Stimulated activated CD8-positive, alpha-beta memory T cell treated with anti-CD3 and anti-CD28 coated beads, Interleukin-4, amount 100 ng/mL, for 24 hours (primary cell): ENCODE measurements at regions not wholly inside any gene's neighbourhood (a gene's known extent, or its start where the extent isn't known, plus 50 kb on each side); places are given as distances from the start of the nearest gene placed in this dataset.
"Not testable (repeated sequence)": the region's sequence is repeated elsewhere in the genome, so short reads cannot be mapped to it uniquely, and the experiment has no call there.

Experiments used
- DNase-seq: peaks from one replicate; pipeline ENCODE4 v3.0.0-alpha.2; 2020; ENCODE audit warnings: low read depth

GRCh38 chr16:86277221-86277620 is 233.1 kb upstream of the FOXF1 start:
- DNase-seq = no peak

- not testable (repeated sequence) for DNase-seq
Observed at GRCh38 chr16:86277859-86278258, 232.5 kb upstream of the FOXF1 start.

- DNase-seq = no peak
Observed at GRCh38 chr16:86281421-86281820, 228.9 kb upstream of the FOXF1 start.

- DNase-seq = no peak
Observed at GRCh38 chr16:86283944-86284343, 226.4 kb upstream of the FOXF1 start.

GRCh38 chr16:86285421-86285820 is 224.9 kb upstream of the FOXF1 start:
- no peak for DNase-seq

GRCh38 chr16:86285938-86286921 is 224.1 kb upstream of the FOXF1 start:
- DNase-seq = no peak

GRCh38 chr16:86286991-86287663 is 223.2 kb upstream of the FOXF1 start:
- DNase-seq = no peak

- no peak for DNase-seq
Observed at GRCh38 chr16:86287664-86288201, 222.6 kb upstream of the FOXF1 start.

- no peak for DNase-seq
Observed at GRCh38 chr16:86288716-86289294, 221.5 kb upstream of the FOXF1 start.

GRCh38 chr16:86289304-86289703 is 221.0 kb upstream of the FOXF1 start:
- DNase-seq = no peak

- DNase-seq = no peak
Observed at GRCh38 chr16:86289907-86290306, 220.4 kb upstream of the FOXF1 start.

GRCh38 chr16:86291491-86291890 is 218.8 kb upstream of the FOXF1 start:
- no peak for DNase-seq

GRCh38 chr16:86292171-86292775 is 218.1 kb upstream of the FOXF1 start:
- no peak for DNase-seq

GRCh38 chr16:86292942-86293341 is 217.4 kb upstream of the FOXF1 start:
- DNase-seq = no peak

GRCh38 chr16:86293906-86294305 is 216.4 kb upstream of the FOXF1 start:
- DNase-seq = no peak

- DNase-seq = no peak
Observed at GRCh38 chr16:86294535-86295196, 215.7 kb upstream of the FOXF1 start.

- no peak for DNase-seq
Observed at GRCh38 chr16:86296256-86296655, 214.1 kb upstream of the FOXF1 start.

GRCh38 chr16:86297391-86297790 is 212.9 kb upstream of the FOXF1 start:
- no peak for DNase-seq

- no peak for DNase-seq
Observed at GRCh38 chr16:86297866-86298757, 212.2 kb upstream of the FOXF1 start.

- no peak for DNase-seq
Observed at GRCh38 chr16:86298758-86299134, 211.6 kb upstream of the FOXF1 start.
